Natural killer cell (primary cell): ENCODE measurements at regions not wholly inside any gene's neighbourhood (a gene's known extent, or its start where the extent isn't known, plus 50 kb on each side); places are given as distances from the start of the nearest gene placed in this dataset.
A peak's percentile ranks its signal among the peaks of the same experiment; 100 is the strongest.

Source experiments
- ATAC-seq, 3 donors: fragments of 150-1000 bp in 2 of 3; fragments of 200-7000 bp in 1 of 3; cut with Tn5 transposase; 1 replicate in 1 of 3; 2 replicates in 2 of 3; pipeline ENCODE4 v1.10.0; 2021; ENCODE audit warnings: mild to moderate bottlenecking in 2 of 3, moderate library complexity in 2 of 3
- DNase-seq, 2 donors: peaks; one replicate each; pipeline versions ENCODE4 v3.0.0 to v3.0.0-alpha.2; 2013 to 2021; ENCODE audit warnings: mixed read lengths in 1 of 2
- H3K27ac ChIP-seq: one replicate; pipeline ENCODE4 v1.5.1; 2013; ENCODE audit warnings: mild to moderate bottlenecking, low read length
- H3K27me3 ChIP-seq: one replicate; pipeline ENCODE4 v1.6.1; 2013; ENCODE audit warnings: low read length; ENCODE audit not compliant: control insufficient read depth, insufficient read depth
- H3K36me3 ChIP-seq: one replicate; pipeline ENCODE4 v1.6.1; 2013; ENCODE audit warnings: low read length; ENCODE audit not compliant: control insufficient read depth, insufficient read depth
- H3K4me1 ChIP-seq: one replicate; pipeline ENCODE4 v1.6.1; 2013; ENCODE audit warnings: low read length; ENCODE audit not compliant: control insufficient read depth, insufficient read depth
- H3K4me3 ChIP-seq: one replicate; pipeline ENCODE4 v1.5.1; 2013; ENCODE audit warnings: low read length
- H3K9me3 ChIP-seq: one replicate; pipeline ENCODE4 v1.6.1; 2013; ENCODE audit warnings: low read length; ENCODE audit not compliant: control insufficient read depth, insufficient read depth
- H3K27ac Mint-ChIP-seq, 2 donors: one replicate each; pipeline ENCODE4 v1.8.0; 2022; ENCODE audit warnings: mild to moderate bottlenecking in 2 of 2, mixed read lengths in 2 of 2, moderate library complexity in 1 of 2
- H3K27me3 Mint-ChIP-seq, 2 donors: one replicate each; pipeline ENCODE4 v1.8.0; 2022; ENCODE audit warnings: low read depth in 2 of 2, mixed read lengths in 2 of 2
- H3K36me3 Mint-ChIP-seq: one replicate; pipeline ENCODE4 v1.8.0; 2022; ENCODE audit warnings: mixed read lengths
- H3K4me1 Mint-ChIP-seq, 2 donors: one replicate each; pipeline ENCODE4 v1.8.0; 2022; ENCODE audit warnings: mixed read lengths in 2 of 2
- H3K4me3 Mint-ChIP-seq: one replicate; pipeline ENCODE4 v1.8.0; 2022; ENCODE audit warnings: mild to moderate bottlenecking, moderate library complexity, mixed read lengths
- H3K9me3 Mint-ChIP-seq, 2 donors: one replicate each; pipeline ENCODE4 v1.8.0; 2022; ENCODE audit warnings: mixed read lengths in 2 of 2
- WGBS: methylation state at CpG from one replicate; pipeline ENCODE4 v1.1.7; 2013; ENCODE audit warnings: missing lambda C conversion rate; ENCODE audit not compliant: insufficient coverage; 5-methylcytosine and 5-hydroxymethylcytosine counted together
- intact Hi-C: fragments of 100-400 bp; cut with micrococcal nuclease; formaldehyde crosslinking; loops from one replicate; pipeline ENCODE4 v1.14.2; 2022
- TF ChIP-seq, protein P1 (sequence below): fragments of 200-600 bp; IDR thresholded peaks from one replicate; pipeline ENCODE4 v1.8.0; 2022; ENCODE audit warnings: antibody characterized with exemption

DNA sequence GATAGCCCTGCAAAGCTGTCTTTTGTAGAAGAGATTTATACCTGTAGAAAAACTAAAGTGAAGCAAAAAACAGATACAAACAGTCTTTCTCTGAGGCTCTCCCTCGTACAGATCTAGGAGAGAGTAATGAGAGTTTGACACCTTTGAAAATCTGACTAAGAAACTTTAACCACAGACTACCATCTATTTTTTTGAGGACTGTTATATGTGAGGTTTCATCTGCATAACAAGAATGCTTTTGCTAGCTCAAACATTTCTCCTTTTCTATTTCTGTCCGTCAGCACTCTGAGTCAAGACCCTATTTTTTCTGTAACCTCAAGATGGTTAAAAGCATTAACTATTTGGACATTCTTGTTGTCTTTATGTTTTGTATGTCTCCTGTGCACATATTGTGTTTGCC is 193.0 kb downstream of the BTBD3 start:
- ATAC-seq (peak in 1 of 3 donors; percentile 45), DNase-seq (no peak)
- TF ChIP-seq, protein P1, sequence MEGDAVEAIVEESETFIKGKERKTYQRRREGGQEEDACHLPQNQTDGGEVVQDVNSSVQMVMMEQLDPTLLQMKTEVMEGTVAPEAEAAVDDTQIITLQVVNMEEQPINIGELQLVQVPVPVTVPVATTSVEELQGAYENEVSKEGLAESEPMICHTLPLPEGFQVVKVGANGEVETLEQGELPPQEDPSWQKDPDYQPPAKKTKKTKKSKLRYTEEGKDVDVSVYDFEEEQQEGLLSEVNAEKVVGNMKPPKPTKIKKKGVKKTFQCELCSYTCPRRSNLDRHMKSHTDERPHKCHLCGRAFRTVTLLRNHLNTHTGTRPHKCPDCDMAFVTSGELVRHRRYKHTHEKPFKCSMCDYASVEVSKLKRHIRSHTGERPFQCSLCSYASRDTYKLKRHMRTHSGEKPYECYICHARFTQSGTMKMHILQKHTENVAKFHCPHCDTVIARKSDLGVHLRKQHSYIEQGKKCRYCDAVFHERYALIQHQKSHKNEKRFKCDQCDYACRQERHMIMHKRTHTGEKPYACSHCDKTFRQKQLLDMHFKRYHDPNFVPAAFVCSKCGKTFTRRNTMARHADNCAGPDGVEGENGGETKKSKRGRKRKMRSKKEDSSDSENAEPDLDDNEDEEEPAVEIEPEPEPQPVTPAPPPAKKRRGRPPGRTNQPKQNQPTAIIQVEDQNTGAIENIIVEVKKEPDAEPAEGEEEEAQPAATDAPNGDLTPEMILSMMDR: no peak
- Histone ChIP-seq H3K36me3 (no peaks in the 10 kb centered on the region), H3K4me3 (no peak overlapping the region), H3K27ac (no peak overlapping the region), H3K27me3 (no peaks in the 10 kb centered on the region), H3K4me1 (peaks cover 3% of the 10 kb centered on the region), H3K9me3 (no peaks in the 10 kb centered on the region)
- no CpG with 5 or more reads among the region's 2 CpGs for whole genome bisulfite sequencing
- Mint-ChIP-seq H3K9me3 (peaks cover 3 to 11% of the 10 kb centered on the region in 2 donors), H3K4me3 (no peak overlapping the region), H3K4me1 (peaks cover 16 to 21% of the 10 kb centered on the region in 2 donors), H3K27ac (no peak overlapping the region), H3K36me3 (peaks cover 6% of the 10 kb centered on the region), H3K27me3 (no peaks in the 10 kb centered on the region)
- intact Hi-C loops: no loop called here

DNA sequence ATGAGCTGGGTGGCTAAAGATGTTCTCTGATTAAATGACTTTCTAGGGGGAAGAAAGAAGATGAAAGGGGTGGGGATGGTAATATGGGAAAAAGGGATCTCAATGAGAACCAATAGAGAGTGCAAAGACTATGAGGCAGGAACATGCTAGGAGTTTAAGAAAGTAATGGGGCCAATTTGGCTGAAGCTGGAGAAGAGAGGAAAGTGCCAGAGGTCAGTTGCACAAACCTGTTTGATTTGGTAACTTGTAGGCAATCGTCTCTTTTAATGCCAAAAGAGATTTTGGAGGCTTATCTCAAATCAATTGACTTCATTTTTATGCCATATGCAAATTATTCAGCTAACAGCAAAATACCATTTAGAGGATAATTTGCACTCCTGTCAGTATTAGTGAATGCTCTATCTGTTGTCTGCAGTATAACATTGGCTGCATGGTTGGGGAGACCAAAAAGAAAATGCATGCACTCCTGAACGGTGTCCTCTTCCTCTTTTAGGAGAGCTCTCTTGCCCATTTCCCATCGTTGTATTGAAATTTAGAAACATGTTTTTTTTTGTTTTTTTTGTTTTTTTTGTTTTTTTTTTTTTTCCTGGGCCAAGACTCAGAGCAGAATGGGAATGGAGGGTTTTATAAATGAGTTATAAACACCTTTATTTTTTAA is 193.9 kb downstream of the BTBD3 start:
- H3K27ac Mint-ChIP-seq: no peak overlapping the region
- no peak for ATAC-seq
- no peaks in the 10 kb centered on the region for H3K9me3 ChIP-seq
- H3K4me1 Mint-ChIP-seq: peaks cover 16 to 21% of the 10 kb centered on the region in 2 donors
- TF ChIP-seq, protein P1: no peak
- WGBS: 63% methylated on average over 2 of the region's 3 CpGs
- peaks cover 3 to 10% of the 10 kb centered on the region in 2 donors for H3K9me3 Mint-ChIP-seq
- H3K4me3 ChIP-seq: no peak overlapping the region
- no peak overlapping the region for H3K27ac ChIP-seq
- H3K36me3 ChIP-seq: no peaks in the 10 kb centered on the region
- no peaks in the 10 kb centered on the region for H3K27me3 ChIP-seq
- no peaks in the 10 kb centered on the region for H3K27me3 Mint-ChIP-seq
- H3K36me3 Mint-ChIP-seq: peaks cover 6% of the 10 kb centered on the region
- DNase-seq: no peak
- intact Hi-C loops: no loop called here
- H3K4me1 ChIP-seq: peaks cover 3% of the 10 kb centered on the region
- H3K4me3 Mint-ChIP-seq: no peak overlapping the region

DNA sequence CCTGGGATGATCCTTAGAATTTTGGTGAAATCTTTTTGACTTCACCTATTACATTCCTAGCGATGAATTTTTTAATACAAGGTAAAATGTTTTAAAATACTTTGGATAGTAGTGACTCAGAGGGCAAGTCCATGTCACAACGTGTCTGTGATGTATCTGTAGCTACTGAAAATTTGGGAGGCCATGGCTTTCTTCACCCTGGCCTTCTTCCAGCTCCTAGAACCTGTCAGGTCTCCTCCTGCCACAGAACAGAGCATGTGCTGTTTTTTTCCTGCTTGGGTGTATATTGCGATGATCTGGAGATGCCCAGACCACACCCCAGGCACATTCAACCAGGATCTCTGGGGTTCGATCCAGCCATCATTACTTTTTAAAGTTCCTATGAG is 194.4 kb downstream of the BTBD3 start:
- Mint-ChIP-seq H3K27ac (no peak overlapping the region), H3K4me3 (no peak overlapping the region)

More for the DNA sequence above, 194.4 kb downstream of the BTBD3 start:
- Histone ChIP-seq H3K9me3 (no peaks in the 10 kb centered on the region), H3K4me1 (peaks cover 3% of the 10 kb centered on the region), H3K27me3 (no peaks in the 10 kb centered on the region), H3K27ac (no peak overlapping the region), H3K36me3 (no peaks in the 10 kb centered on the region), H3K4me3 (no peak overlapping the region)
- no peaks in the 10 kb centered on the region for H3K27me3 Mint-ChIP-seq
- intact Hi-C loops: no loop called here
- H3K36me3 Mint-ChIP-seq: peaks cover 6% of the 10 kb centered on the region
- ATAC-seq (no peak), DNase-seq (no peak)
- TF ChIP-seq, protein P1: no peak
- peaks cover 16 to 21% of the 10 kb centered on the region in 2 donors for H3K4me1 Mint-ChIP-seq
- peaks cover 2 to 6% of the 10 kb centered on the region in 2 donors for H3K9me3 Mint-ChIP-seq
- 91% methylated on average over 3 of the region's 4 CpGs for WGBS
